NCI-H69 (cell line): ENCODE measurements at regions not wholly inside any gene's neighbourhood (a gene's known extent, or its start where the extent isn't known, plus 50 kb on each side); places are given as distances from the start of the nearest gene placed in this dataset.

ENCODE experiments used
- DNase-seq: peaks from one replicate; lab custom pipeline; 2025; lab: John Stamatoyannopoulos, UW

- no peak for DNase-seq
Observed at GRCh38 chr3:72460205-72461174, 387.8 kb downstream of the SHQ1 start.

GRCh38 chr3:72459588-72459987 lies 388.7 kb downstream of the SHQ1 start:
- DNase-seq = no peak

GRCh38 chr3:72458375-72458774 lies 389.9 kb downstream of the SHQ1 start:
- DNase-seq = no peak

- DNase-seq = no peak
Observed at GRCh38 chr3:72454441-72454840, 393.8 kb downstream of the SHQ1 start.

- DNase-seq = no peak
Observed at GRCh38 chr3:72453706-72454105, 394.5 kb downstream of the SHQ1 start.

- DNase-seq = no peak
Observed at GRCh38 chr3:72452745-72453144, 395.5 kb downstream of the SHQ1 start.

GRCh38 chr3:72451841-72452240 lies 396.4 kb downstream of the SHQ1 start:
- DNase-seq = no peak

- no peak for DNase-seq
Observed at GRCh38 chr3:72449551-72449950, 398.7 kb downstream of the SHQ1 start.

GRCh38 chr3:72448858-72449257 lies 399.4 kb downstream of the SHQ1 start:
- DNase-seq = no peak

- DNase-seq = no peak
Observed at GRCh38 chr3:72448375-72448823, 399.8 kb downstream of the SHQ1 start.

GRCh38 chr3:72447059-72447946 lies 400.9 kb downstream of the SHQ1 start:
- DNase-seq = peak; percentile 94

GRCh38 chr3:72446218-72447058 lies 401.8 kb downstream of the SHQ1 start, which contains the start of gene RYBP:
Gene RYBP, minus strand, starts transcription at chr3:72446621.
- DNase-seq = peak; percentile 79

GRCh38 chr3:72445827-72446217 lies 402.4 kb downstream of the SHQ1 start:
- DNase-seq = no peak

- no peak for DNase-seq
Observed at GRCh38 chr3:72444656-72445223, 403.5 kb downstream of the SHQ1 start.

- no peak for DNase-seq
Observed at GRCh38 chr3:72442759-72443158, 405.5 kb downstream of the SHQ1 start.

GRCh38 chr3:72441284-72441994 lies 406.8 kb downstream of the SHQ1 start:
- DNase-seq = no peak

- no peak for DNase-seq
Observed at GRCh38 chr3:72440491-72440890, 407.8 kb downstream of the SHQ1 start.

GRCh38 chr3:72439321-72440183 lies 408.7 kb downstream of the SHQ1 start:
- no peak for DNase-seq

- DNase-seq = no peak
Observed at GRCh38 chr3:72437661-72438406, 410.4 kb downstream of the SHQ1 start.
